ENCODE measurements at regions not wholly inside any gene's neighbourhood (a gene's known extent, or its start where the extent isn't known, plus 50 kb on each side); places are given as distances from the start of the nearest gene placed in this dataset.

DNA sequence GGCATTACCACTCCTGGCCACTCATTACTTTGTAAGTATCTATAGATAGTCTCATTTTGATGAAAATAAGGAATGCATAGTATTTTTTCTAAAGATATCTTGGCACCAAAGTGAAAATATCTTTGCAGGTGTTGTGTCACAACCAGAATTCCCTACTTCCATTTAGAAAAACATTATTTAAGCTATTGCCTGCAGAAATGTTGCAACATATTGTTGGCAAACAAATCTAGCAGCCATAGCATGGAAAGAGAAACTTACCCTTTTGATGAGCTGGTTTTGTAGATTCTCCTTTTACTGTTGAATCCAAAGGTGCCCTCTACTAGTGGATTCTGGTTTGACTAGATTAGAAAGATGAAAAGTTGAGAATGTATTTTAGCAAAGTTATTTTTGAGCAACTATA is 138.8 kb downstream of the AREG start:
- Histone ChIP-seq H3K4me1 (ENCODE audit: control insufficient read depth, low read length) (no peaks in the 10 kb centered on the region), H4K20me1 (ENCODE audit: control insufficient read depth, insufficient read depth, low read depth, low read length) (no peaks in the 10 kb centered on the region), H3K27me3 (ENCODE audit: control insufficient read depth, low read length) (no peaks in the 10 kb centered on the region), H3K4me2 (ENCODE audit: low read length) (no peak overlapping the region), H3K4me3 (ENCODE audit: low read length) (no peak overlapping the region), H3K9me2 (replicated peaks; ENCODE audit: control insufficient read depth, low read length) (no peaks in the 10 kb centered on the region), H3K79me2 (ENCODE audit: control insufficient read depth, low read length) (no peaks in the 10 kb centered on the region), H3K27ac (ENCODE audit: low read depth, low read length) (no peak overlapping the region), H3K9me3 (ENCODE audit: control insufficient read depth, insufficient read depth, low read length) (no peaks in the 10 kb centered on the region), H3F3A (ENCODE audit: control insufficient read depth, insufficient read depth) (no peaks in the 10 kb centered on the region), H3K36me3 (ENCODE audit: control insufficient read depth, low read length) (no peaks in the 10 kb centered on the region)
- TF ChIP-seq EZH2phosphoT487 (IDR thresholded peaks at IDR 0.05; ENCODE audit: borderline replicate concordance, low read length) (no peak), CTCF (IDR thresholded peaks at IDR 0.05; ENCODE audit: low read depth, low read length, poor library complexity, severe bottlenecking) (no peak)

DNA sequence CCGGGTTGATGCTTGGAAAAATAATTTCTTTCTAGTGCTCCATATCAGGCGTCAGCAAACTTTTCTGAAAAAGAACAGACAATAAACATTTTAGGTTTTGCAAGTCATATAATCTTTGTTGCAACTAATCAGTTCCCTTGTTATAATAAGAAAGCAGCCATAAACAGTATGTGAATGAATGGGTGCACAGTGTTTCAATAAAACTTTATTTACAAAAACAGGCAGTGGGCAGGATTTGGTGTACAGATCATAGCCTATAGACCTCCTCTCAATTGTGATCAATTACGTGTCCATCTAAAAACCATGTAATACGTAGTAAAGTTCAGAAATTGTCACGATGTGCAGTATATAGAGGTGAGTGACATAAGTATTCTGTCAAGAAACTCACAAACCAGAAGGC is 143.4 kb downstream of the AREG start:
- H3K36me3 ChIP-seq (ENCODE audit: control insufficient read depth, low read length): no peaks in the 10 kb centered on the region
- no peak overlapping the region for H3K4me2 ChIP-seq (ENCODE audit: low read length)
- no peaks in the 10 kb centered on the region for H3K27me3 ChIP-seq (ENCODE audit: control insufficient read depth, low read length)

DNA sequence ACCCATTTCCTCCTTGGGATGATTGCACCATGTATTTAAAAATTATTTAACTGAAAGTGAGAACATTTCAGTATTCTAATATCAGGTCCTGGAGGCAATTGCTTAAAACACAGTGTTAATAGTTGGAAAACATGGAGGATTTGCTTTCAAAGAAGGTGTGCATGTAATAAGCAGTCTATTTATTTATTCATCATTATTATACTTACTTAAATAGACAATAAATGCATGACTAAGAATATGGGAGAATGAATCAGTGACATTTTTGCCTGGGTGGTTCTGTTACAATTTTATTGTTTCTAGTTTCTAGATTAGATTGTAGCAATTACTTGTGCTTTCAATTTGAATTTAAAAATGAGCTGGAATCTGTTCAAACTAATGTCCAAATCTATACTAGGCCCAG is 145.5 kb downstream of the AREG start:
- Histone ChIP-seq H4K20me1 (ENCODE audit: control insufficient read depth, insufficient read depth, low read depth, low read length) (no peaks in the 10 kb centered on the region), H3K4me2 (ENCODE audit: low read length) (no peak overlapping the region), H3K27ac (ENCODE audit: low read depth, low read length) (no peak overlapping the region), H3K79me2 (ENCODE audit: control insufficient read depth, low read length) (no peaks in the 10 kb centered on the region), H3K27me3 (ENCODE audit: control insufficient read depth, low read length) (no peaks in the 10 kb centered on the region), H3K9me3 (ENCODE audit: control insufficient read depth, insufficient read depth, low read length) (no peaks in the 10 kb centered on the region), H3F3A (ENCODE audit: control insufficient read depth, insufficient read depth) (no peaks in the 10 kb centered on the region), H3K4me1 (ENCODE audit: control insufficient read depth, low read length) (no peaks in the 10 kb centered on the region), H3K4me3 (ENCODE audit: low read length) (no peak overlapping the region), H3K9me2 (replicated peaks; ENCODE audit: control insufficient read depth, low read length) (no peaks in the 10 kb centered on the region), H3K36me3 (ENCODE audit: control insufficient read depth, low read length) (no peaks in the 10 kb centered on the region)
- TF ChIP-seq CTCF (IDR thresholded peaks at IDR 0.05; ENCODE audit: low read depth, low read length, poor library complexity, severe bottlenecking) (no peak), EZH2phosphoT487 (IDR thresholded peaks at IDR 0.05; ENCODE audit: borderline replicate concordance, low read length) (no peak)

More for the DNA sequence above, 143.4 kb downstream of the AREG start:
- TF ChIP-seq EZH2phosphoT487 (IDR thresholded peaks at IDR 0.05; ENCODE audit: borderline replicate concordance, low read length) (no peak), CTCF (IDR thresholded peaks at IDR 0.05; ENCODE audit: low read depth, low read length, poor library complexity, severe bottlenecking) (no peak)
- no peaks in the 10 kb centered on the region for H3F3A ChIP-seq (ENCODE audit: control insufficient read depth, insufficient read depth)
- no peaks in the 10 kb centered on the region for H3K9me2 ChIP-seq (replicated peaks; ENCODE audit: control insufficient read depth, low read length)
- no peaks in the 10 kb centered on the region for H3K79me2 ChIP-seq (ENCODE audit: control insufficient read depth, low read length)
- no peaks in the 10 kb centered on the region for H3K4me1 ChIP-seq (ENCODE audit: control insufficient read depth, low read length)
- H3K27ac ChIP-seq (ENCODE audit: low read depth, low read length): no peak overlapping the region
- H3K4me3 ChIP-seq (ENCODE audit: low read length): no peak overlapping the region
- no peaks in the 10 kb centered on the region for H3K9me3 ChIP-seq (ENCODE audit: control insufficient read depth, insufficient read depth, low read length)
- H4K20me1 ChIP-seq (ENCODE audit: control insufficient read depth, insufficient read depth, low read depth, low read length): no peaks in the 10 kb centered on the region
